Liver (tissue), 3 donors: ENCODE measurements at regions not wholly inside any gene's neighbourhood (a gene's known extent, or its start where the extent isn't known, plus 50 kb on each side); places are given as distances from the start of the nearest gene placed in this dataset.

Experiments
- CTCF ChIP-seq: fragments of 150-350 bp; IDR thresholded peaks from 2 replicates; pipeline ENCODE4 v1.5.1; 2017; ENCODE audit warnings: improper control_type of control experiment, low read depth, low read length; ENCODE audit not compliant: missing input control
- FOXA1 ChIP-seq: IDR thresholded peaks from 2 replicates; pipeline ENCODE4 v1.6.1; 2016; ENCODE audit warnings: antibody characterized with exemption
- GABPA ChIP-seq, 2 donors: IDR thresholded peaks in 1 of 2; conservative IDR thresholded peaks in 1 of 2; 2 replicates each; pipeline ENCODE4 v1.6.1; 2016; ENCODE audit warnings: antibody characterized with exemption in 2 of 2, mild to moderate bottlenecking in 1 of 2, moderate library complexity in 1 of 2
- NR2F2 ChIP-seq: IDR thresholded peaks from 2 replicates; pipeline ENCODE4 v1.6.1; 2016; ENCODE audit warnings: antibody characterized with exemption
- RAD21 ChIP-seq, 2 donors: IDR thresholded peaks; 2 replicates each; pipeline ENCODE4 v1.6.1; 2016; ENCODE audit warnings: antibody characterized with exemption in 2 of 2, mild to moderate bottlenecking in 2 of 2
- TAF1 ChIP-seq: conservative IDR thresholded peaks from 2 replicates; pipeline ENCODE4 v1.6.1; 2016; ENCODE audit warnings: antibody characterized with exemption, mild to moderate bottlenecking
- TF ChIP-seq, protein P1 (sequence below): IDR thresholded peaks from 2 replicates; pipeline ENCODE4 v1.6.1; 2016; ENCODE audit warnings: antibody characterized with exemption
- donor health status: healthy.
- donor health status: healthy.

DNA sequence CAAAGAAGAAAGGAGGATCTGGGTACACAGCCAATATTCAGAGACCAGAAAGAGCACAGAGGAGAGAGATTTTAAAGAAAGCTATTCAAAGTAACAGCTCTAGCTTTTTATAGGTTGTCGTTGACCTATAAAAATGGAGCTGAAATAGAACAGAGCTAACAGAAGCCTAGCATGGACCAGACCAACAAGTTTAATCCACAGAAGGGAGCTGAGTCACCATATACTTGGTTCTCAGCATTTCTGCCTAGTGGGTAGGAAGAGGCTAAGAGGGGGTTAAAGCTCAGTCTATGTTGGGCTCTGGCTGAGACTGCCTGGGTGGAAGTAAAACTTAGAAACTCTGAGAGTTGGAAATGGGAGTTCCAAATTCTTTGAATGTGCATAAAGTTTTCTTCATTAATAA, 678.0 kb upstream of the CDH2 start:
- TF ChIP-seq CTCF (no peak), RAD21 (IDR thresholded peaks at IDR 0.05) (no peak), TAF1 (no peak), GABPA (IDR thresholded peaks at IDR 0.05 in 1 of 2, conservative IDR thresholded peaks at IDR 0.05 in 1 of 2) (no peak), NR2F2 (no peak), FOXA1 (no peak)
- TF ChIP-seq, protein P1, sequence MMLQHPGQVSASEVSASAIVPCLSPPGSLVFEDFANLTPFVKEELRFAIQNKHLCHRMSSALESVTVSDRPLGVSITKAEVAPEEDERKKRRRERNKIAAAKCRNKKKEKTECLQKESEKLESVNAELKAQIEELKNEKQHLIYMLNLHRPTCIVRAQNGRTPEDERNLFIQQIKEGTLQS, result no peak
